OCI-LY1 (cell line): ENCODE measurements at regions not wholly inside any gene's neighbourhood (a gene's known extent, or its start where the extent isn't known, plus 50 kb on each side); places are given as distances from the start of the nearest gene placed in this dataset.

Source experiments
- H2AFZ ChIP-seq: fragments of 200-600 bp; sonication (generic), shearing (Covaris generic); 2 replicates; pipeline ENCODE4 v1.6.0; 2014; ENCODE audit warnings: antibody characterized with exemption, mild to moderate bottlenecking, low read length
- H3F3A ChIP-seq: fragments of 200-600 bp; sonication (generic), shearing (Covaris generic); 2 replicates; pipeline ENCODE4 v1.6.0; 2014; ENCODE audit warnings: mild to moderate bottlenecking, antibody characterized with exemption, low read length, moderate library complexity; ENCODE audit not compliant: insufficient read depth
- H3K27ac ChIP-seq: fragments of 200-600 bp; sonication (generic); 2 replicates; pipeline ENCODE4 v1.5.1; 2014; ENCODE audit warnings: low read length, mixed run types, mild to moderate bottlenecking, low read depth; ENCODE audit not compliant: poor library complexity, severe bottlenecking
- H3K27me3 ChIP-seq: fragments of 200-600 bp; sonication (generic); 2 replicates; pipeline ENCODE4 v1.6.0; 2014; ENCODE audit warnings: antibody characterized with exemption, mild to moderate bottlenecking, low read length, moderate library complexity; ENCODE audit not compliant: insufficient read depth
- H3K36me3 ChIP-seq: fragments of 200-600 bp; sonication (generic); 2 replicates; pipeline ENCODE4 v1.6.1; 2014; ENCODE audit warnings: mild to moderate bottlenecking, antibody characterized with exemption, low read length, moderate library complexity, mixed read lengths; ENCODE audit not compliant: insufficient read depth
- H3K4me1 ChIP-seq: fragments of 200-600 bp; sonication (generic); 2 replicates; pipeline ENCODE4 v1.5.1; 2014; ENCODE audit warnings: mild to moderate bottlenecking, low read length, moderate library complexity; ENCODE audit not compliant: insufficient read depth, severe bottlenecking
- H3K4me2 ChIP-seq: fragments of 200-600 bp; sonication (generic), shearing (Covaris generic); 2 replicates; pipeline ENCODE4 v1.6.1; 2014; ENCODE audit warnings: low read length
- H3K4me3 ChIP-seq: fragments of 200-600 bp; sonication (generic); 2 replicates; pipeline ENCODE4 v1.5.1; 2014; ENCODE audit warnings: low read length, low read depth, mild to moderate bottlenecking, mixed read lengths; ENCODE audit not compliant: poor library complexity, severe bottlenecking
- H3K79me2 ChIP-seq: fragments of 200-600 bp; shearing (Covaris generic); 2 replicates; pipeline ENCODE4 v1.6.1; 2016; ENCODE audit warnings: mixed run types, low read length, mixed read lengths; ENCODE audit not compliant: insufficient read depth
- H3K9ac ChIP-seq: fragments of 200-600 bp; sonication (generic), shearing (Covaris generic); 2 replicates; pipeline ENCODE4 v1.6.1; 2014; ENCODE audit warnings: mild to moderate bottlenecking, low read length, mixed read lengths
- H3K9me2 ChIP-seq: fragments of 200-600 bp; sonication (generic), shearing (Covaris generic); 2 replicates; pipeline ENCODE4 v1.6.1; 2014; ENCODE audit warnings: low read depth, mild to moderate bottlenecking, low read length, mixed read lengths
- H3K9me3 ChIP-seq: fragments of 200-600 bp; shearing (Covaris generic); 2 replicates; pipeline ENCODE4 v1.6.1; 2014; ENCODE audit warnings: low read length, mixed read lengths
- H4K20me1 ChIP-seq: fragments of 200-600 bp; sonication (generic), shearing (Covaris generic); 2 replicates; pipeline ENCODE4 v1.6.0; 2016; ENCODE audit warnings: mild to moderate bottlenecking, low read length; ENCODE audit not compliant: insufficient read depth
- CTCF ChIP-seq: fragments of 200-600 bp; sonication (generic), shearing (Covaris generic); IDR thresholded peaks from 2 replicates; pipeline ENCODE4 v1.5.1; 2017; ENCODE audit warnings: mild to moderate bottlenecking, antibody characterized with exemption, low read length, moderate library complexity, mixed read lengths
- EZH2 ChIP-seq: fragments of 200-600 bp; sonication (generic), shearing (Covaris generic); IDR thresholded peaks from 2 replicates; pipeline ENCODE4 v1.8.0; 2017; ENCODE audit warnings: borderline replicate concordance, mixed run types, mild to moderate bottlenecking, antibody characterized with exemption, low read length, moderate library complexity, mixed read lengths

GRCh38 chr16:8200839-8201238 is 389.5 kb downstream of the TMEM114 start:
- H3K4me1 ChIP-seq: no peaks in the 10 kb centered on the region
- H2AFZ ChIP-seq: no peak overlapping the region
- no peaks in the 10 kb centered on the region for H3K27me3 ChIP-seq
- no peak overlapping the region for H3K4me3 ChIP-seq
- no peaks in the 10 kb centered on the region for H4K20me1 ChIP-seq
- H3K9me3 ChIP-seq: no peaks in the 10 kb centered on the region
- H3K79me2 ChIP-seq: no peaks in the 10 kb centered on the region
- H3K4me2 ChIP-seq: no peak overlapping the region
- H3K9me2 ChIP-seq: no peaks in the 10 kb centered on the region
- H3K9ac ChIP-seq: no peak overlapping the region
- TF ChIP-seq EZH2 (no peak), CTCF (no peak)
- H3K27ac ChIP-seq: no peak overlapping the region
- no peaks in the 10 kb centered on the region for H3F3A ChIP-seq
- no peaks in the 10 kb centered on the region for H3K36me3 ChIP-seq

- Histone ChIP-seq H3K4me2 (no peak overlapping the region), H4K20me1 (no peaks in the 10 kb centered on the region), H3K9me2 (no peaks in the 10 kb centered on the region), H3K79me2 (no peaks in the 10 kb centered on the region), H3K36me3 (no peaks in the 10 kb centered on the region), H3K27ac (no peak overlapping the region), H3K4me3 (no peak overlapping the region), H3K27me3 (no peaks in the 10 kb centered on the region), H3K4me1 (no peaks in the 10 kb centered on the region), H3F3A (no peaks in the 10 kb centered on the region), H2AFZ (no peak overlapping the region), H3K9me3 (no peaks in the 10 kb centered on the region), H3K9ac (no peak overlapping the region)
- TF ChIP-seq CTCF: no peak
- no peak for TF ChIP-seq EZH2
Observed at GRCh38 chr16:8199390-8199789, 390.9 kb downstream of the TMEM114 start.

- H3K9ac ChIP-seq: no peak overlapping the region
- H3K27ac ChIP-seq: no peak overlapping the region
- H3K4me2 ChIP-seq: no peak overlapping the region
- no peaks in the 10 kb centered on the region for H3K9me3 ChIP-seq
- H3K36me3 ChIP-seq: no peaks in the 10 kb centered on the region
- no peak overlapping the region for H3K4me3 ChIP-seq
- H3F3A ChIP-seq: no peaks in the 10 kb centered on the region
- TF ChIP-seq EZH2: no peak
- peak; percentile 59 for TF ChIP-seq CTCF
- no peaks in the 10 kb centered on the region for H3K79me2 ChIP-seq
- no peaks in the 10 kb centered on the region for H3K4me1 ChIP-seq
- no peaks in the 10 kb centered on the region for H4K20me1 ChIP-seq
- no peaks in the 10 kb centered on the region for H3K27me3 ChIP-seq
- no peaks in the 10 kb centered on the region for H3K9me2 ChIP-seq
- no peak overlapping the region for H2AFZ ChIP-seq
Observed at GRCh38 chr16:8194794-8195193, 395.5 kb downstream of the TMEM114 start.
